ENCODE measurements at regions not wholly inside any gene's neighbourhood (a gene's known extent, or its start where the extent isn't known, plus 50 kb on each side); places are given as distances from the start of the nearest gene placed in this dataset.

GRCh38 chr3:159149131-159149530, 347.3 kb downstream of the MFSD1 start:
- Histone ChIP-seq H3K4me3 (no peak overlapping the region), H3K36me3 (no peaks in the 10 kb centered on the region), H3K27ac (no peak overlapping the region), H3K4me1 (no peaks in the 10 kb centered on the region), H3K27me3 (no peaks in the 10 kb centered on the region), H3K9me3 (no peaks in the 10 kb centered on the region)
- 85 to 87% methylated on average over 7 of the region's 7 CpGs for WGBS, 2 donors
- intact Hi-C loops (cut with DNase I) = no loop called here
- TF ChIP-seq POLR2AphosphoS5 (IDR thresholded peaks at IDR 0.05) (no peak), POLR2A (IDR thresholded peaks at IDR 0.05) (no peak), CTCF (IDR thresholded peaks at IDR 0.05) (no peak)
- no peak for DNase-seq

DNA sequence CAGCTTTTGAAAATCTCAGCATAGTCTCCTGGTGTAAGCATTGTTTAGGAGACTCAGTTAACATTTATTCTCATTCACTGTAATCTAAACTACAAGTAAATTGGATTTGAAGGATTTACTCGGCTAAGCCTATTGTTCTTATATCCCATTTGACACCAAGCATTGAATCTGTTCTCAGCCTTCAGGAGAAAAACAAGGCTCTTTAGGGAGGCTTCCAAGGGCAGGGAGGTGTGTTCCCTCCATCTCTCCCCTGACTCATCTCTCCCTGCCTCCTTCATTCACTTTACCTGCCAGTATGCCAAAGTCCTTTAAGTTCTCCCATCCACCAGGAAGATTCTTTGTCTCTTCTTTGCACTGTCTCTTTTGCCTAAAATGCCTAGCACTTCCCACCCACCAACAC, 347.8 kb downstream of the MFSD1 start:
- no peaks in the 10 kb centered on the region for H3K36me3 ChIP-seq
- whole genome bisulfite sequencing, 2 donors = 66 to 79% methylated on average over 1 of the region's 1 CpG
- H3K27me3 ChIP-seq = no peaks in the 10 kb centered on the region
- no peak overlapping the region for H3K4me3 ChIP-seq
- H3K4me1 ChIP-seq = no peaks in the 10 kb centered on the region
- H3K9me3 ChIP-seq = no peaks in the 10 kb centered on the region
- no peak overlapping the region for H3K27ac ChIP-seq
- intact Hi-C loops (cut with DNase I) = no loop called here
- DNase-seq = no peak
- no peak for TF ChIP-seq CTCF (IDR thresholded peaks at IDR 0.05)

GRCh38 chr3:159150180-159150579, 348.3 kb downstream of the MFSD1 start:
- H3K36me3 ChIP-seq = no peaks in the 10 kb centered on the region
- WGBS, 2 donors = 83 to 87% methylated on average over 3 of the region's 3 CpGs
- TF ChIP-seq POLR2A (IDR thresholded peaks at IDR 0.05) (no peak), POLR2AphosphoS5 (IDR thresholded peaks at IDR 0.05) (no peak), CTCF (IDR thresholded peaks at IDR 0.05) (no peak), EP300 (IDR thresholded peaks at IDR 0.05) (no peak)
- no peaks in the 10 kb centered on the region for H3K4me1 ChIP-seq
- intact Hi-C loops (cut with DNase I) = no loop called here
- no peaks in the 10 kb centered on the region for H3K27me3 ChIP-seq
- DNase-seq = no peak
- H3K27ac ChIP-seq = no peak overlapping the region
- no peaks in the 10 kb centered on the region for H3K9me3 ChIP-seq
- no peak overlapping the region for H3K4me3 ChIP-seq

DNA sequence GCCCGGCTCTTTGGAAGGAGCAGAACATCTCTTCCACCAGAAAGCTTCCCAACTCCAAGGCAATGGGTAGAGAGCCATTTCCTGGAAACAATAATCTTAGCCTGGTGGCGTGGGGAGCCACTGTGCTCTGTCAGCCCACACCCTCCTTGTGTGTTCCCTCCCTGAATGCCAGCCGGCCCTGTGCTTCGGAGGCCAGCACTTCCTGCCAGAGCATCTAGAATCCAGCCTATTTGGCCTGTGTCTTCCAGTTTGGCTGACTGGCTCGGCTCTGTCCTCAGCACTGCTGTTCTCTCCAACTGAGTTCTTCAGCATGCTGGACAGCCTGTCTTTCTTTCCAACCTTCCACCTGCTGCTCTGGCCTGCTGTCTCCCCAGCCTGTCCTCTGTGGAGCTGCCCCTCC, 349.3 kb downstream of the MFSD1 start:
- WGBS, 2 donors = 64 to 75% methylated on average over 5 of the region's 5 CpGs
- H3K4me1 ChIP-seq = no peaks in the 10 kb centered on the region
- no peak overlapping the region for H3K4me3 ChIP-seq
- DNase-seq = no peak
- no peak overlapping the region for H3K27ac ChIP-seq
- no peaks in the 10 kb centered on the region for H3K36me3 ChIP-seq
- TF ChIP-seq CTCF (IDR thresholded peaks at IDR 0.05) (no peak), EP300 (IDR thresholded peaks at IDR 0.05) (no peak), POLR2AphosphoS5 (IDR thresholded peaks at IDR 0.05) (no peak), POLR2A (IDR thresholded peaks at IDR 0.05) (no peak)
- no peaks in the 10 kb centered on the region for H3K9me3 ChIP-seq
- no peaks in the 10 kb centered on the region for H3K27me3 ChIP-seq
- intact Hi-C loops (cut with DNase I) = no loop called here

GRCh38 chr3:159157275-159157674, 355.4 kb downstream of the MFSD1 start:
- Histone ChIP-seq H3K4me3 (no peak overlapping the region), H3K27me3 (no peaks in the 10 kb centered on the region), H3K27ac (no peak overlapping the region), H3K9me3 (no peaks in the 10 kb centered on the region), H3K4me1 (no peaks in the 10 kb centered on the region), H3K36me3 (no peaks in the 10 kb centered on the region)
- 93 to 97% methylated on average over 2 of the region's 2 CpGs for WGBS, 2 donors
- intact Hi-C loops (cut with DNase I) = no loop called here
- DNase-seq = no peak
- TF ChIP-seq POLR2A (IDR thresholded peaks at IDR 0.05) = no peak
